Smooth muscle cell (in vitro differentiated cells): ENCODE measurements at regions not wholly inside any gene's neighbourhood (a gene's known extent, or its start where the extent isn't known, plus 50 kb on each side); places are given as distances from the start of the nearest gene placed in this dataset.
"Not testable (repeated sequence)": the region's sequence is repeated elsewhere in the genome, so short reads cannot be mapped to it uniquely, and the experiment has no call there.

Source experiments
- DNase-seq: peaks from one replicate; lab custom pipeline; 2025; ENCODE audit not compliant: unreplicated experiment; lab: John Stamatoyannopoulos, UW
- H2AFZ ChIP-seq: fragments of 200-600 bp; sonication (generic); 2 replicates; pipeline ENCODE4 v1.6.0; 2016; ENCODE audit warnings: antibody characterized with exemption, low read depth, mild to moderate bottlenecking
- H3F3A ChIP-seq: fragments of 200-600 bp; sonication (generic); 2 replicates; pipeline ENCODE4 v1.6.0; 2017; ENCODE audit warnings: antibody characterized with exemption, low read depth
- H3K27ac ChIP-seq: fragments of 200-600 bp; sonication (generic); 2 replicates; pipeline ENCODE4 v1.5.1; 2016; ENCODE audit warnings: low read depth, mild to moderate bottlenecking
- H3K27me3 ChIP-seq: fragments of 200-600 bp; sonication (generic); 2 replicates; pipeline ENCODE4 v1.6.1; 2016; ENCODE audit warnings: low read depth, mild to moderate bottlenecking
- H3K36me3 ChIP-seq: fragments of 200-600 bp; sonication (generic); 2 replicates; pipeline ENCODE4 v1.5.1; 2016; ENCODE audit warnings: low read depth
- H3K4me1 ChIP-seq: fragments of 200-600 bp; sonication (generic); 2 replicates; pipeline ENCODE4 v1.5.1; 2016; ENCODE audit warnings: low read depth
- H3K4me2 ChIP-seq: fragments of 200-600 bp; sonication (generic); 2 replicates; pipeline ENCODE4 v1.6.0; 2016; ENCODE audit warnings: mild to moderate bottlenecking
- H3K4me3 ChIP-seq: fragments of 200-600 bp; sonication (generic); 2 replicates; pipeline ENCODE4 v1.5.1; 2016; ENCODE audit warnings: mild to moderate bottlenecking
- H3K79me2 ChIP-seq: fragments of 200-600 bp; sonication (generic); 2 replicates; pipeline ENCODE4 v1.6.0; 2016; ENCODE audit warnings: low read depth, mild to moderate bottlenecking
- H3K9ac ChIP-seq: fragments of 200-600 bp; sonication (generic); 2 replicates; pipeline ENCODE4 v1.6.0; 2016; ENCODE audit warnings: low read depth
- H3K9me3 ChIP-seq: fragments of 200-600 bp; sonication (generic); replicated peaks from 2 replicates; pipeline ENCODE4 v1.5.1; 2016; ENCODE audit warnings: low read depth
- H4K20me1 ChIP-seq: fragments of 200-600 bp; sonication (generic); 2 replicates; pipeline ENCODE4 v1.6.0; 2016; ENCODE audit warnings: low read depth
- whole genome bisulfite sequencing: methylation state at CpG from one replicate; pipeline ENCODE4 v1.1.7; 2016; ENCODE audit warnings: low lambda C conversion rate; 5-methylcytosine and 5-hydroxymethylcytosine counted together

DNA sequence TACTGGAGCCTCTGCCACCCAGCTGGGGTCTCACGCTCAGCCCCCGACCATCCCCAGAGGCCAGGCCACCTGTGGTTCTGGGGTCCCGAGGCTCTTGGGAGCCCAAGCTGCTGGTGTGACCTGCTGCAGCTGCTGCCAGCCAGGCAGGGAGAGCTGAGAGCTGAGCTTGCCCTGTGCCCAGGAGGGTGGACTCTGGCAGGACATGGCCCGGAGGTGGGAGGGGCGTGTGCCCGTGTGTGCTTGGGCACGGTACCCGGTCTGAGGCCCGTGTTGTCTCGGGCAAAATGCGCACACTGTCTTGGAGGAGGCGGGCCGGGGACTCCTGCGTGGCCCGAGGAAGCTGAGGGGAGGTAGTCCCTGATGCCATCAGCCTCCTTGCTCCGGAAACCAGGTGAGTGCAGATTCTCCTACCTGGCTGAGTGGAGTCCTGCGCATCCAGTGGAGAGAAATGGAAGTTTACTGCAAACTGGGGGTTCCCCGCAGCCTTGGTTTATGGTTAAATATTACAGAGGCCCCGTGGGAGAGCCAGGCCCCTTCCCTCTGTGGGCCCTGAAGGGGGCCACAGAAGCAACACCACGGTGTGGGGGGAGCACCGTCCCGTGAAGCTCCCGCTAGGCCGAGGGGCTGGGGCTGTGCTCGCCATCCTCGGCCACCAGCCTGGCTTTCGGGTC lies 4380.8 kb upstream of the TPTE start:
- not testable (repeated sequence) for H3K4me3 ChIP-seq, H3K9ac ChIP-seq, H3K9me3 ChIP-seq, DNase-seq, H3F3A ChIP-seq, H3K4me1 ChIP-seq, H3K36me3 ChIP-seq, H3K4me2 ChIP-seq, H3K27ac ChIP-seq, H4K20me1 ChIP-seq, H3K27me3 ChIP-seq, H3K79me2 ChIP-seq, H2AFZ ChIP-seq
- WGBS = no CpG with 5 or more reads among the region's 27 CpGs

DNA sequence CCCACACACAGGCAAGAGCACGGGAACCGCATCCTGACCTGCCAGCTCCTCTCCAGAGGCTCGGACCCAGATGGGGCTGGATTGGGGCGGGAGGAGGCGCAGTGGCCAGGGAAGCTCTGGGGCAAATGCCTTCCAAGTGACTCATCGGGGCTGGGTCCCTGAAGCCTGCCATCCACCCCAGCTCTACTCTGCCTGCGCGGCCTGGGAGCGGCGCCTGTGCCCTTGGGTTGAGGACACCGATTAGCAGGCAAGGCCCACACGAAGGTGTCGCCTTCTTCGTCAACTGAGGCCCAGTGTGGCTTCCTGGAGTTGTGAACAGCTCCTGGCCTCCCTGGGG lies 4380.3 kb upstream of the TPTE start:
- H3K27me3 ChIP-seq, H3K4me2 ChIP-seq, H4K20me1 ChIP-seq, H2AFZ ChIP-seq, H3K4me3 ChIP-seq, H3K9ac ChIP-seq, H3F3A ChIP-seq, DNase-seq, H3K27ac ChIP-seq, H3K9me3 ChIP-seq, H3K79me2 ChIP-seq, H3K4me1 ChIP-seq, H3K36me3 ChIP-seq: not testable (repeated sequence)
- no CpG with 5 or more reads among the region's 14 CpGs for WGBS

DNA sequence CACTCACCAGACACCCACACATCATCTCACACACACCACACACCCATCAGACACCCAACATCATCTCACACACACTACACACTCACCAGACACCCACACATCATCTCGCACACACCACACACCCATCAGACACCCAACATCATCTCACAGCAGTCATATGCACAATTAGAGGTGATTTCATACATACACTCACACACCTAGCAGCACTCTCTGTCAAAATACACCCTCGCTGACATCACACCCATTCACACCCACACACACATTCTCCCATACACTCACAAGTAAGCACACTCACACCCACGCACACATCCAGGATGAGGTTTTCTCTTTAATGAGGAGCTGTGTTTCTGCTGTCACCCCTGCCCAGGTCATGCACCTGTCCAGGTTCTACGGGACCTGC lies 4368.2 kb upstream of the TPTE start:
- H4K20me1 ChIP-seq, H3K4me1 ChIP-seq, H3K9ac ChIP-seq, H3K4me2 ChIP-seq, H2AFZ ChIP-seq, H3K36me3 ChIP-seq, H3K9me3 ChIP-seq, H3K27ac ChIP-seq, H3K79me2 ChIP-seq, H3K4me3 ChIP-seq, H3F3A ChIP-seq, H3K27me3 ChIP-seq, DNase-seq: not testable (repeated sequence)
- WGBS = no CpG with 5 or more reads among the region's 4 CpGs

DNA sequence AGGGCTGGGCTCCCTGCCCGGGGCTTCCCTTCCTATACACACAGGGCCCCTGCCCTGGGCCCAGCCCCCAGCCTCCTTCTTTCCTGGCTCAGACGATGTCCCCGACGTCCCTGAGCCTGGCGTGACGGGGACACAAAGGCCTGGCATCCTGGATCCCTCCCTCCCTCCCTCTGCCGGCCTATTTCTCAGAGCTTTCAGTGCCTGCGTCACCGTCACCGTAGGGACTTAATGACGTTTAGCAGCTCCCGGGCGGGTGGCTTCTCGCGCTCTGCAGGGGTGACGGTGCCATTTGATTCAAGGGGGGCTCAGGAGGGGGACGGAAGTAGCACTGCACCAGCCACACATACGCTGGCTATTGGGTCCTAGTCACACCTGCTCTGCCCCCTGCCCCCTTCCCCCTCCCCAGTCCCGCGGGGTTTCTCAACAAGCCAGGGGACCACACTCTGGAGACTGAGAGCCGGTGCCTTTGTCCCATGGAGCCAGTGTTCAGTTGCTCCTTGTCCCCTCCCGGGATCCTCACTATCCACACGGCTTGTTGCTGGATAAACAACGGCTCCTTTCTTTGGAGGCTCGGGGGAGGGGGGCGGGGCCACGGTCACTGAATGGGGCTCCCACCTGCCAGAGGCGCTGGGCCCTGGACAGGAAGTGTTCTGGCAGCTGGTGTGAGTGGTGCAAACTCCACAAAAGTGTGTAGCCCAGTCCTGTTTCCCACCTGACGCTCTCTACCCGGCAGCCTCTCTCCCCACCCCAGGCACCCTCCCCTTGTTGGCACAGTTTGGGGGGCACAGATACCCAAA lies 4366.7 kb upstream of the TPTE start:
- not testable (repeated sequence) for H3K27me3 ChIP-seq, H3K9ac ChIP-seq, H4K20me1 ChIP-seq, H3K9me3 ChIP-seq, H3K4me2 ChIP-seq, H3K4me3 ChIP-seq, H3K79me2 ChIP-seq, H3K36me3 ChIP-seq, DNase-seq, H3K4me1 ChIP-seq, H2AFZ ChIP-seq, H3F3A ChIP-seq, H3K27ac ChIP-seq
- no CpG with 5 or more reads among the region's 30 CpGs for WGBS

DNA sequence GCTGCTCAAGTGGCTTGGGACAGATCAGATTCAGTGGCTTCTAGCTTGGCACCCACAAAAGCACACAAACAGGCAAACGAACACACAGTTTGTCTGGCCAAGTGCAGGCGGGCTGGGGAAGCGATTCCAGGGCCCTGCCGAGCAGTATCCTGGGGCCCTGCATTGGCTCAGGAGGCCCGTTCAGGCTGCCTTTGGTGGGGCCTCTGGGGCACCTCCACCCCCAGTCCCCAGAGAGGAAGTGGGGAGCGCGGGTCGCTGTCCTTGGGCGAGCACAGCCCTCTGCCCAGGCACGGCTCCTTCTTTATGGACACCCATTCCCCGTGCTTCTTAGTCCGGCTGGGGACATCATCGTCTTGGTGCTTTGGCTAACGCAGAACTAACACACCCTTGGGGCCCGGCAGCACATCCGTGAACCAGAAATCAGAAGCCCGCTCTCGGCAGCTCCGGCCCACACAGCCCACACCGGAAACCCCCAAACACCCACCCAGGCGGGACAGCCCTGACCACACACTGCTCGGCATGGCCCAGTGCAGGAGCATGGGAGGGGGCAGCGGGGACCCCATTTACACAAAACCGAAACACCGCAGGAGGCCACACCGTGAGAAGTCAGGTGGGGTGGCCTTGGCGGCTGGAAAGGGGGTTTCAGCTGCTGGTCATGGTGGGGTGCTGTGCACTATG lies 4364.5 kb upstream of the TPTE start:
- not testable (repeated sequence) for H3K9ac ChIP-seq, H3K9me3 ChIP-seq, H2AFZ ChIP-seq, H3K4me3 ChIP-seq, H3K36me3 ChIP-seq, DNase-seq, H4K20me1 ChIP-seq, H3K4me1 ChIP-seq, H3K27ac ChIP-seq, H3K79me2 ChIP-seq, H3K27me3 ChIP-seq, H3F3A ChIP-seq, H3K4me2 ChIP-seq
- 92% methylated on average over 2 of the region's 27 CpGs for WGBS

DNA sequence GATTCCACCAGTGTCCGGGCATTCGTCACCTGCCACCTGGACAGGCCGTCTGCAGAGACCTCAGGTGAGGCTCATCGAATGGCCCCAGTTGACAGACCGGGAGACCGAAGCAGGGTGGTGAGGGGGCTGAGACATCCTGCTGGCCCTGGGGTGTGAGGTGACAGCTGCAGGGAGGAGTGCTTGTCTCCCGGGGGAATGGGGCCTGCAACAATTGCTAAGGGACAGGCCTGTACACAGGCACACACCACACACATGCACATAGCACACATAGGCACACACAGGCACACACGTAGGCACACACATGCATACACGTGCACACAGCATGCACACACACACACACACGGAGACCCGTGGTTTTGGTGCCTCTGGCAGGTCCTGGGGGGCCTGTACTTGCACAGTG lies 4363.9 kb upstream of the TPTE start:
- H3K27me3 ChIP-seq, H3K4me1 ChIP-seq, H3K9me3 ChIP-seq, H4K20me1 ChIP-seq, H3K9ac ChIP-seq, DNase-seq, H3K4me3 ChIP-seq, H2AFZ ChIP-seq, H3K27ac ChIP-seq, H3K36me3 ChIP-seq, H3F3A ChIP-seq, H3K79me2 ChIP-seq, H3K4me2 ChIP-seq: not testable (repeated sequence)
- 85% methylated on average over 4 of the region's 11 CpGs for WGBS

DNA sequence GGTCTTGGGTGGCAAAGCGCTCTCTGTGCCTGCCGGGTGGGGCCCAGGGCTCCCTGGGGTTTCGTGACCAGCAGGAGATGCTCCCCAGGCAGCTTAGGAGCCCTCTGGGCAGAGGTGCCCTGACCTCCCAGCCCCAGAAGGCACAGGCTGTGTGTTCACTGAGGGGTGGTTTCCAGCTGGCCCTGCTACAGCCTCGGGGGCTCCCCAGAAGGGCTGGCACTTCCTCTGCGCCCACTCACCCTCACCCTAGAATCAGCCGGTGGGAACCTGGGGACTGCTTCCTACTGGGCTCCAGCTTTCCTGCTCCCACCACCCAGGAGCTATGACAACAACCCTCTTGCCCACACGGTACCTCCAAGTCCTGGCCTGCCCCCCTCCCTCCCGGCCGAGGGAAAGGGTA lies 4363.2 kb upstream of the TPTE start:
- not testable (repeated sequence) for H3K27me3 ChIP-seq, H3F3A ChIP-seq, H3K9ac ChIP-seq, DNase-seq, H3K4me3 ChIP-seq, H3K9me3 ChIP-seq, H2AFZ ChIP-seq, H3K79me2 ChIP-seq, H3K27ac ChIP-seq, H4K20me1 ChIP-seq, H3K4me1 ChIP-seq, H3K36me3 ChIP-seq, H3K4me2 ChIP-seq
- WGBS = 90% methylated on average over 2 of the region's 9 CpGs
